ENCODE measurements at regions not wholly inside any gene's neighbourhood (a gene's known extent, or its start where the extent isn't known, plus 50 kb on each side); places are given as distances from the start of the nearest gene placed in this dataset.

GRCh38 chr1:215459136-215459535, 108.0 kb upstream of the KCTD3 start:
- no peaks in the 10 kb centered on the region for H3K27me3 ChIP-seq (ENCODE audit: control insufficient read depth, insufficient read depth, low read length)
- H3K27ac ChIP-seq (ENCODE audit: low read depth in 2 of 2, low read length in 2 of 2), result no peak overlapping the region
- no peak for FAIRE-seq
- H3K4me1 ChIP-seq (ENCODE audit: control insufficient read depth in 2 of 3, insufficient read depth in 2 of 3, low read depth in 1 of 3, low read length in 3 of 3), result no peaks in the 10 kb centered on the region
- H3K9ac ChIP-seq (ENCODE audit: low read length in 3 of 3), result no peak overlapping the region
- intact Hi-C loops (cut with DNase I), result no loop called here
- H3K4me3 ChIP-seq (ENCODE audit: low read length in 3 of 3), result no peak overlapping the region
- no peaks in the 10 kb centered on the region for H3K36me3 ChIP-seq (ENCODE audit: control insufficient read depth in 2 of 3, insufficient read depth in 3 of 3, low read length in 3 of 3)
- no peak for TF ChIP-seq CTCF (IDR thresholded peaks at IDR 0.05; ENCODE audit: borderline replicate concordance, extremely low read depth, insufficient read depth)
- DNase-seq, result no peak
- no peaks in the 10 kb centered on the region for H3K9me3 ChIP-seq (ENCODE audit: control insufficient read depth in 2 of 3, insufficient read depth in 1 of 3, low read length in 3 of 3)

DNA sequence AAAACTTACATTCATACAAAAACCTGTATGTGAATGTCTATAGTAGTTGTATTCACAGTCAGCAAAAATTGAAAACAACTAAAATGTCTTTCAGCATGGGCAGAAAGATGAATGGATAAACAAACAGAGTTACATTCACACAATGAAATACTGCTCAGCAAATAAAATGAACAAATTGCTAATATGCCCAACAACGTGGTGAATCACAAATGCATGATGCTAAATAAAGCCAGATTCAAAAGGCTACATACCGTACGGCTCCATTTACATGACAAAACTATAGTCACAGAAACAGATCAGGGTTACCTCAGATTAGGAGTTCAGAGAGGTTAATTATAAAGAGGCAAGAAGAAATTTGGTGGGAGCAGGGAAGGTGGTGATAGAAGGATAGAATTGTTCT, 100.7 kb upstream of the KCTD3 start:
- DNase-seq (no peak), FAIRE-seq (no peak)
- Histone ChIP-seq H3K4me3 (ENCODE audit: low read length in 3 of 3) (no peak overlapping the region), H3K9me3 (ENCODE audit: control insufficient read depth in 2 of 3, insufficient read depth in 1 of 3, low read length in 3 of 3) (no peaks in the 10 kb centered on the region), H3K27ac (ENCODE audit: low read depth in 2 of 2, low read length in 2 of 2) (no peak overlapping the region), H3K4me1 (ENCODE audit: control insufficient read depth in 2 of 3, insufficient read depth in 2 of 3, low read depth in 1 of 3, low read length in 3 of 3) (no peaks in the 10 kb centered on the region), H3K36me3 (ENCODE audit: control insufficient read depth in 2 of 3, insufficient read depth in 3 of 3, low read length in 3 of 3) (no peaks in the 10 kb centered on the region), H3K9ac (ENCODE audit: low read length in 3 of 3) (no peak overlapping the region), H3K27me3 (ENCODE audit: control insufficient read depth, insufficient read depth, low read length) (no peaks in the 10 kb centered on the region)
- intact Hi-C loops (cut with DNase I), result no loop called here
- TF ChIP-seq CTCF (IDR thresholded peaks at IDR 0.05; ENCODE audit: borderline replicate concordance, extremely low read depth, insufficient read depth), result no peak

DNA sequence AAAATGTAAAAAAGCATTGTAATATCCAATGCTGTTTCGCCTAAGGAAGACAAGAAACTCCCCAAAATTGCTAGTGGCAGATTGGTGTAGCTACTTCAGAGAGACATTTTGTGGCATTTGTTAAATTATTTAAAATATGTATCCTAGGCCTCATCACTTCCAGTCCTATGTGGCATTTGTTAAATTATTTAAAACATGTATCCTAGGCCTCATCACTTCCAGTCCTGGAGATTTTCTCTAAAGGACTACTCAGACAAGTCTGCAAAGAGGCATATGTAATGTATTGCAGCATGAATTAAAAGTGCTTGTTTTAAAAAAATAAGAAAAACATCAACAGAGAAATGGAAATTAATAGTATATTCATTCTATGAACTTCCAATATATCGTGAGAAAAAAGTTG, 95.6 kb upstream of the KCTD3 start:
- no peak for DNase-seq
- H3K4me1 ChIP-seq (ENCODE audit: control insufficient read depth in 2 of 3, insufficient read depth in 2 of 3, low read depth in 1 of 3, low read length in 3 of 3), result no peaks in the 10 kb centered on the region
- intact Hi-C loops (cut with DNase I), result no loop called here
- no peaks in the 10 kb centered on the region for H3K27me3 ChIP-seq (ENCODE audit: control insufficient read depth, insufficient read depth, low read length)
- H3K9ac ChIP-seq (ENCODE audit: low read length in 3 of 3), result no peak overlapping the region
- H3K4me3 ChIP-seq (ENCODE audit: low read length in 3 of 3), result no peak overlapping the region
- no peak for FAIRE-seq
- no peaks in the 10 kb centered on the region for H3K9me3 ChIP-seq (ENCODE audit: control insufficient read depth in 2 of 3, insufficient read depth in 1 of 3, low read length in 3 of 3)
- no peak for TF ChIP-seq CTCF (IDR thresholded peaks at IDR 0.05; ENCODE audit: borderline replicate concordance, extremely low read depth, insufficient read depth)
- H3K27ac ChIP-seq (ENCODE audit: low read depth in 2 of 2, low read length in 2 of 2), result no peak overlapping the region
- H3K36me3 ChIP-seq (ENCODE audit: control insufficient read depth in 2 of 3, insufficient read depth in 3 of 3, low read length in 3 of 3), result no peaks in the 10 kb centered on the region

GRCh38 chr1:215472723-215473122, 94.4 kb upstream of the KCTD3 start:
- H3K4me3 ChIP-seq (ENCODE audit: low read length in 3 of 3), result no peak overlapping the region
- no peaks in the 10 kb centered on the region for H3K4me1 ChIP-seq (ENCODE audit: control insufficient read depth in 2 of 3, insufficient read depth in 2 of 3, low read depth in 1 of 3, low read length in 3 of 3)
- H3K27ac ChIP-seq (ENCODE audit: low read depth in 2 of 2, low read length in 2 of 2), result no peak overlapping the region
- H3K27me3 ChIP-seq (ENCODE audit: control insufficient read depth, insufficient read depth, low read length), result no peaks in the 10 kb centered on the region
- no peak for TF ChIP-seq CTCF (IDR thresholded peaks at IDR 0.05; ENCODE audit: borderline replicate concordance, extremely low read depth, insufficient read depth)
- H3K9ac ChIP-seq (ENCODE audit: low read length in 3 of 3), result no peak overlapping the region
- intact Hi-C loops (cut with DNase I), result no loop called here
- DNase-seq (no peak), FAIRE-seq (no peak)
- peaks cover 0 to 2% (median 0%) of the 10 kb centered on the region in 3 donors for H3K9me3 ChIP-seq (ENCODE audit: control insufficient read depth in 2 of 3, insufficient read depth in 1 of 3, low read length in 3 of 3)
- H3K36me3 ChIP-seq (ENCODE audit: control insufficient read depth in 2 of 3, insufficient read depth in 3 of 3, low read length in 3 of 3), result no peaks in the 10 kb centered on the region

All from kidney (tissue), 13 donors.